ENCODE measurements at regions not wholly inside any gene's neighbourhood (a gene's known extent, or its start where the extent isn't known, plus 50 kb on each side); places are given as distances from the start of the nearest gene placed in this dataset.
"Not testable (repeated sequence)": the region's sequence is repeated elsewhere in the genome, so short reads cannot be mapped to it uniquely, and the experiment has no call there.

- no CpG with 5 or more reads among the region's 2 CpGs for WGBS (ENCODE audit: extremely low coverage, insufficient coverage, insufficient read length)
- no peak overlapping the region for H3K23ac ChIP-seq (ENCODE audit: low read length)
These were observed 154.2 kb upstream of the WWC1 start for GRCh38 chr5:168137265-168137664.

DNA sequence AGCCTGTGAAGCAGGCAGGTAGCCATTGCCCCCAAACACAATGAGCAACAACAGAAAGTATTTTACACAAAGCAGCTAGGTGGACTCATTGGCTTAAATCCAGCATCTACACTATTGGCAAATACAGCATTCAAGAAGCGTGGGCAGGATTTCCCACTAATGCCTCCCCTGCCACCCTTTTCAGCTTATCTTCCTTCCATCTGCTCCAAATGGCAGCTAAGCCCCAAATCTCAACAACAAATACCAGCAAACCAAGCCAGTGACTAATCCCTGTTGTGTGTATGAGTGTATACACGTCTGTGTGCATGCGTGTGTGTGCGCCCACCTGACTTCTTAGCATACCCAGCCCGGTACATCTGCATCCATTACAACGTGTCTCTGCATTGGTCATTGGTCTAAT, 151.2 kb upstream of the WWC1 start:
- H2AFZ ChIP-seq (ENCODE audit: insufficient read depth, low read length, poor library complexity) = no peak overlapping the region
- H2BK12ac ChIP-seq (ENCODE audit: low read length) = no peak overlapping the region
- no peak for DNase-seq
- H3K4me2 ChIP-seq (ENCODE audit: low read length) = no peak overlapping the region
- no peak overlapping the region for H3K14ac ChIP-seq (ENCODE audit: low read length)
- H3K9ac ChIP-seq (ENCODE audit: low read length) = no peak overlapping the region
- H3K79me2 ChIP-seq (ENCODE audit: control insufficient read depth, insufficient read depth, low read length, poor library complexity) = no peaks in the 10 kb centered on the region
- no peaks in the 10 kb centered on the region for H3K9me3 ChIP-seq (ENCODE audit: insufficient read depth, low read depth, low read length)
- H2BK5ac ChIP-seq (ENCODE audit: low read depth, low read length, poor library complexity) = no peak overlapping the region
- no peaks in the 10 kb centered on the region for H3K4me1 ChIP-seq (ENCODE audit: control insufficient read depth in 1 of 2, insufficient read depth in 2 of 2, low read length in 2 of 2)
- no peak overlapping the region for H4K12ac ChIP-seq (ENCODE audit: low read depth, low read length)
- no peak overlapping the region for H3K18ac ChIP-seq (ENCODE audit: low read length)
- H3K4me3 ChIP-seq (ENCODE audit: low read depth, low read length) = no peak overlapping the region
- H2AK5ac ChIP-seq (ENCODE audit: low read length) = no peak overlapping the region
- no peak overlapping the region for H4K8ac ChIP-seq (ENCODE audit: low read depth, low read length)
- H3K27ac ChIP-seq (ENCODE audit: low read depth, low read length) = no peak overlapping the region
- H3K4ac ChIP-seq (ENCODE audit: low read depth, low read length) = no peak overlapping the region
- H2BK120ac ChIP-seq (ENCODE audit: insufficient read depth, low read length, poor library complexity) = no peak overlapping the region
- no peaks in the 10 kb centered on the region for H3K36me3 ChIP-seq (ENCODE audit: control insufficient read depth in 1 of 2, insufficient read depth in 2 of 2, low read length in 2 of 2)
- H3K79me1 ChIP-seq (ENCODE audit: low read length) = no peaks in the 10 kb centered on the region
- H3K23ac ChIP-seq (ENCODE audit: low read length) = no peak overlapping the region
- H3K27me3 ChIP-seq (ENCODE audit: insufficient read depth, low read length) = no peaks in the 10 kb centered on the region
- WGBS (ENCODE audit: extremely low coverage, insufficient coverage, insufficient read length) = no CpG with 5 or more reads among the region's 6 CpGs
- H4K91ac ChIP-seq (ENCODE audit: low read depth, low read length) = no peak overlapping the region

More at GRCh38 chr5:168137265-168137664, 154.2 kb upstream of the WWC1 start:
- no peaks in the 10 kb centered on the region for H3K27me3 ChIP-seq (ENCODE audit: insufficient read depth, low read length)
- H3K36me3 ChIP-seq (ENCODE audit: control insufficient read depth in 1 of 2, insufficient read depth in 2 of 2, low read length in 2 of 2) = no peaks in the 10 kb centered on the region
- H3K18ac ChIP-seq (ENCODE audit: low read length) = no peak overlapping the region
- H4K12ac ChIP-seq (ENCODE audit: low read depth, low read length) = no peak overlapping the region
- H3K27ac ChIP-seq (ENCODE audit: low read depth, low read length) = no peak overlapping the region
- no peaks in the 10 kb centered on the region for H3K4me1 ChIP-seq (ENCODE audit: control insufficient read depth in 1 of 2, insufficient read depth in 2 of 2, low read length in 2 of 2)
- H3K79me2 ChIP-seq (ENCODE audit: control insufficient read depth, insufficient read depth, low read length, poor library complexity) = no peaks in the 10 kb centered on the region
- no peak overlapping the region for H2BK12ac ChIP-seq (ENCODE audit: low read length)
- H3K4ac ChIP-seq (ENCODE audit: low read depth, low read length) = no peak overlapping the region
- no peak overlapping the region for H3K4me3 ChIP-seq (ENCODE audit: low read depth, low read length)
- no peak overlapping the region for H4K8ac ChIP-seq (ENCODE audit: low read depth, low read length)
- H2BK120ac ChIP-seq (ENCODE audit: insufficient read depth, low read length, poor library complexity) = no peak overlapping the region
- no peak overlapping the region for H2BK5ac ChIP-seq (ENCODE audit: low read depth, low read length, poor library complexity)
- no peaks in the 10 kb centered on the region for H3K9me3 ChIP-seq (ENCODE audit: insufficient read depth, low read depth, low read length)
- H2AK5ac ChIP-seq (ENCODE audit: low read length) = no peak overlapping the region
- H3K79me1 ChIP-seq (ENCODE audit: low read length) = no peaks in the 10 kb centered on the region
- no peak overlapping the region for H3K14ac ChIP-seq (ENCODE audit: low read length)
- H3K9ac ChIP-seq (ENCODE audit: low read length) = no peak overlapping the region
- H2AFZ ChIP-seq (ENCODE audit: insufficient read depth, low read length, poor library complexity) = no peak overlapping the region
- no peak overlapping the region for H4K91ac ChIP-seq (ENCODE audit: low read depth, low read length)
- H3K4me2 ChIP-seq (ENCODE audit: low read length) = no peak overlapping the region
- DNase-seq = no peak

GRCh38 chr5:168142402-168142801, 149.0 kb upstream of the WWC1 start:
- Histone ChIP-seq H3K79me1 (ENCODE audit: low read length) (no peaks in the 10 kb centered on the region), H2AFZ (ENCODE audit: insufficient read depth, low read length, poor library complexity) (no peak overlapping the region), H3K18ac (ENCODE audit: low read length) (no peak overlapping the region), H3K9me3 (ENCODE audit: insufficient read depth, low read depth, low read length) (no peaks in the 10 kb centered on the region), H2BK12ac (ENCODE audit: low read length) (no peak overlapping the region), H2BK120ac (ENCODE audit: insufficient read depth, low read length, poor library complexity) (no peak overlapping the region), H3K4me1 (ENCODE audit: control insufficient read depth in 1 of 2, insufficient read depth in 2 of 2, low read length in 2 of 2) (no peaks in the 10 kb centered on the region), H3K36me3 (ENCODE audit: control insufficient read depth in 1 of 2, insufficient read depth in 2 of 2, low read length in 2 of 2) (no peaks in the 10 kb centered on the region), H3K79me2 (ENCODE audit: control insufficient read depth, insufficient read depth, low read length, poor library complexity) (no peaks in the 10 kb centered on the region), H3K4ac (ENCODE audit: low read depth, low read length) (no peak overlapping the region), H3K14ac (ENCODE audit: low read length) (no peak overlapping the region), H3K23ac (ENCODE audit: low read length) (no peak overlapping the region), H3K4me2 (ENCODE audit: low read length) (no peak overlapping the region), H4K8ac (ENCODE audit: low read depth, low read length) (no peak overlapping the region), H3K27ac (ENCODE audit: low read depth, low read length) (no peak overlapping the region), H2BK5ac (ENCODE audit: low read depth, low read length, poor library complexity) (no peak overlapping the region), H3K9ac (ENCODE audit: low read length) (no peak overlapping the region), H2AK5ac (ENCODE audit: low read length) (no peak overlapping the region), H4K12ac (ENCODE audit: low read depth, low read length) (no peak overlapping the region), H4K91ac (ENCODE audit: low read depth, low read length) (no peak overlapping the region), H3K27me3 (ENCODE audit: insufficient read depth, low read length) (no peaks in the 10 kb centered on the region), H3K4me3 (ENCODE audit: low read depth, low read length) (no peak overlapping the region)
- no CpG with 5 or more reads among the region's 2 CpGs for WGBS (ENCODE audit: extremely low coverage, insufficient coverage, insufficient read length)
- DNase-seq = no peak

DNA sequence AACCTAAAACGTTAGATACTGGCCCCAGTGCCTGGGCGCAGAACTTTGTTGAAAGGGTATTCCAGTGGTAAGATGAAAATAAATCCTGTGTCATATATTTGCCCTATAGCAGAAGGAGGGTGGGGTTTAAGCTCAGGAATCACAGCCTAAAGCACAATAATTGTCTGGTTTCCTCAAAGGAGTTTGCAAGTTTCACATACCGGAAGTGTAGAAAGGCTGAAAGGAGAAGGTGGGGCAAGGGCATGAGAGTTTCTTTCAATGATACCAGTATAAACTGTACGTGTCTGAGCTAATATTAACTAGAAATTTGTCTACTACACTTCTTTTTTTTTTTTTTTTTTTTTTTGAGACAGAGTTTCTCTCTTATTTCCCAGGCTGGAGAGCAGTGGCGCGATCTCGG, 147.9 kb upstream of the WWC1 start:
- not testable (repeated sequence) for H4K91ac ChIP-seq (ENCODE audit: low read depth, low read length); H3K79me1 ChIP-seq (ENCODE audit: low read length); H3K14ac ChIP-seq (ENCODE audit: low read length); H4K12ac ChIP-seq (ENCODE audit: low read depth, low read length); H3K4me1 ChIP-seq (ENCODE audit: control insufficient read depth in 1 of 2, insufficient read depth in 2 of 2, low read length in 2 of 2); H3K27me3 ChIP-seq (ENCODE audit: insufficient read depth, low read length); H2BK120ac ChIP-seq (ENCODE audit: insufficient read depth, low read length, poor library complexity); H2BK12ac ChIP-seq (ENCODE audit: low read length); H3K4ac ChIP-seq (ENCODE audit: low read depth, low read length); H3K18ac ChIP-seq (ENCODE audit: low read length); H2AFZ ChIP-seq (ENCODE audit: insufficient read depth, low read length, poor library complexity); H2AK5ac ChIP-seq (ENCODE audit: low read length); H3K36me3 ChIP-seq (ENCODE audit: control insufficient read depth in 1 of 2, insufficient read depth in 2 of 2, low read length in 2 of 2); H3K79me2 ChIP-seq (ENCODE audit: control insufficient read depth, insufficient read depth, low read length, poor library complexity); H3K4me3 ChIP-seq (ENCODE audit: low read depth, low read length); H3K4me2 ChIP-seq (ENCODE audit: low read length); H3K9me3 ChIP-seq (ENCODE audit: insufficient read depth, low read depth, low read length); H3K23ac ChIP-seq (ENCODE audit: low read length); H2BK5ac ChIP-seq (ENCODE audit: low read depth, low read length, poor library complexity); H4K8ac ChIP-seq (ENCODE audit: low read depth, low read length); H3K9ac ChIP-seq (ENCODE audit: low read length); H3K27ac ChIP-seq (ENCODE audit: low read depth, low read length)
- DNase-seq = peak; percentile 27 to 51
- WGBS (ENCODE audit: extremely low coverage, insufficient coverage, insufficient read length) = no CpG with 5 or more reads among the region's 7 CpGs

All from trophoblast cell (in vitro differentiated cells and primary cell).